Tibial artery (tissue), 4 donors: ENCODE measurements at regions not wholly inside any gene's neighbourhood (a gene's known extent, or its start where the extent isn't known, plus 50 kb on each side); places are given as distances from the start of the nearest gene placed in this dataset.

Experiments
- DNase-seq, 2 donors: peaks; one replicate each; pipeline ENCODE4 v3.0.0-alpha.2; 2019
- H3K27ac ChIP-seq, 2 donors: fragments of 200-600 bp; sonication (generic) in 1 of 2; 1 replicate in 1 of 2; 2 replicates in 1 of 2; pipeline ENCODE4 v1.5.1; 2018 to 2019; ENCODE audit warnings: mild to moderate bottlenecking in 1 of 2
- H3K27me3 ChIP-seq, 2 donors: fragments of 200-600 bp; sonication (generic) in 1 of 2; one replicate each; pipeline versions ENCODE4 v1.5.1 to v1.6.0; 2016 to 2019
- H3K36me3 ChIP-seq, 3 donors: fragments of 200-600 bp; sonication (generic) in 2 of 3; one replicate each; pipeline ENCODE4 v1.5.1; 2016 to 2019; ENCODE audit warnings: mild to moderate bottlenecking in 2 of 3
- H3K4me1 ChIP-seq, 4 donors: fragments of 200-600 bp; sonication (generic) in 2 of 4; 1 replicate in 3 of 4; 2 replicates in 1 of 4; pipeline ENCODE4 v1.5.1; 2016 to 2019
- H3K4me3 ChIP-seq, 2 donors: fragments of 200-600 bp; sonication (generic) in 1 of 2; 1 replicate in 1 of 2; 2 replicates in 1 of 2; pipeline ENCODE4 v1.5.1; 2018 to 2019; ENCODE audit warnings: mild to moderate bottlenecking in 2 of 2
- H3K9me3 ChIP-seq, 3 donors: fragments of 200-600 bp; sonication (generic) in 1 of 3; one replicate each; pipeline ENCODE4 v1.5.1; 2016 to 2019
- CTCF ChIP-seq, 2 experiments: fragments of 200-600 bp in 1 of 2; fragments of 450-650 bp in 1 of 2; IDR thresholded peaks; one replicate each; pipeline ENCODE4 v1.5.1; 2017 to 2019; ENCODE audit warnings: antibody characterized with exemption in 2 of 2, mild to moderate bottlenecking in 1 of 2, moderate library complexity in 1 of 2
- intact Hi-C: fragments of 100-400 bp; cut with DNase I; formaldehyde crosslinking; loops from one replicate; pipeline ENCODE4 v1.15.0; 2023; ENCODE audit warnings: low total_unique reads

- no peaks in the 10 kb centered on the region for H3K9me3 ChIP-seq
- H3K27me3 ChIP-seq: no peaks in the 10 kb centered on the region
- no peak for DNase-seq
- H3K27ac ChIP-seq: no peak overlapping the region
- H3K36me3 ChIP-seq: no peaks in the 10 kb centered on the region
- no peak overlapping the region for H3K4me3 ChIP-seq
- intact Hi-C loops: no loop called here
- TF ChIP-seq CTCF (IDR thresholded peaks at IDR 0.05): no peak
- H3K4me1 ChIP-seq: no peaks in the 10 kb centered on the region
Measured at GRCh38 chr15:35746121-35746520, 200.2 kb upstream of the DPH6 start.

- Histone ChIP-seq H3K27me3 (no peaks in the 10 kb centered on the region), H3K27ac (no peak overlapping the region), H3K4me1 (peaks cover 0 to 15% (median 0%) of the 10 kb centered on the region in 4 donors), H3K4me3 (no peak overlapping the region), H3K36me3 (no peaks in the 10 kb centered on the region), H3K9me3 (no peaks in the 10 kb centered on the region)
- DNase-seq: no peak
- intact Hi-C loops: no loop called here
- TF ChIP-seq CTCF (IDR thresholded peaks at IDR 0.05): no peak
Measured at GRCh38 chr15:35748105-35748504, 202.1 kb upstream of the DPH6 start.

- intact Hi-C loops: no loop called here
Measured at GRCh38 chr15:35750051-35750450, 204.1 kb upstream of the DPH6 start.

GRCh38 chr15:35751413-35752133, 205.6 kb upstream of the DPH6 start:
- no peak overlapping the region for H3K4me3 ChIP-seq
- H3K9me3 ChIP-seq: no peaks in the 10 kb centered on the region
- intact Hi-C loops: no loop called here
- H3K4me1 ChIP-seq: peaks cover 0 to 50% (median 7%) of the 10 kb centered on the region in 4 donors
- no peaks in the 10 kb centered on the region for H3K36me3 ChIP-seq
- peak; percentile 65 to 72 for TF ChIP-seq CTCF (IDR thresholded peaks at IDR 0.05)
- no peaks in the 10 kb centered on the region for H3K27me3 ChIP-seq
- H3K27ac ChIP-seq: no peak overlapping the region
- peak; percentile 67 to 78 for DNase-seq

More at GRCh38 chr15:35750051-35750450, 204.1 kb upstream of the DPH6 start:
- no peaks in the 10 kb centered on the region for H3K36me3 ChIP-seq
- H3K4me1 ChIP-seq: peaks cover 0 to 34% (median 7%) of the 10 kb centered on the region in 4 donors
- H3K27me3 ChIP-seq: no peaks in the 10 kb centered on the region
- no peaks in the 10 kb centered on the region for H3K9me3 ChIP-seq
- no peak for TF ChIP-seq CTCF (IDR thresholded peaks at IDR 0.05)
- no peak overlapping the region for H3K4me3 ChIP-seq
- DNase-seq: no peak
- no peak overlapping the region for H3K27ac ChIP-seq

GRCh38 chr15:35752134-35752466, 206.1 kb upstream of the DPH6 start:
- H3K27ac ChIP-seq: no peak overlapping the region
- intact Hi-C loops: no loop called here
- H3K27me3 ChIP-seq: no peaks in the 10 kb centered on the region
- H3K4me3 ChIP-seq: no peak overlapping the region
- peaks cover 0 to 55% (median 7%) of the 10 kb centered on the region in 4 donors for H3K4me1 ChIP-seq
- DNase-seq: no peak
- no peaks in the 10 kb centered on the region for H3K9me3 ChIP-seq
- TF ChIP-seq CTCF (IDR thresholded peaks at IDR 0.05): no peak
- H3K36me3 ChIP-seq: no peaks in the 10 kb centered on the region
